Cardiac muscle cell (in vitro differentiated cells and primary cell): ENCODE measurements at regions not wholly inside any gene's neighbourhood (a gene's known extent, or its start where the extent isn't known, plus 50 kb on each side); places are given as distances from the start of the nearest gene placed in this dataset.
A peak's percentile ranks its signal among the peaks of the same experiment; 100 is the strongest.

Experiments
- DNase-seq, 2 donors: peaks; one replicate each; pipeline versions ENCODE4 v3.0.0 to v3.0.0-alpha.2; 2010 to 2017; ENCODE audit warnings: low read depth in 1 of 2, low spot score in 1 of 2
- H3K27ac ChIP-seq: fragments of 200-600 bp; sonication (generic); 2 replicates; pipeline ENCODE4 v1.5.1; 2016
- H3K27me3 ChIP-seq: fragments of 200-600 bp; sonication (generic); 2 replicates; pipeline ENCODE4 v1.6.0; 2016; ENCODE audit warnings: control low read depth
- H3K36me3 ChIP-seq: fragments of 200-600 bp; sonication (generic); 2 replicates; pipeline ENCODE4 v1.5.1; 2016; ENCODE audit warnings: control low read depth
- H3K4me1 ChIP-seq: fragments of 200-600 bp; sonication (generic); 2 replicates; pipeline ENCODE4 v1.8.1; 2017; ENCODE audit warnings: low read depth, mild to moderate bottlenecking, mixed run types
- H3K4me3 ChIP-seq: fragments of 200-600 bp; sonication (generic); 2 replicates; pipeline ENCODE4 v1.5.1; 2016; ENCODE audit warnings: mild to moderate bottlenecking
- H3K9me3 ChIP-seq: fragments of 200-600 bp; sonication (generic); 2 replicates; pipeline ENCODE4 v1.5.1; 2017; ENCODE audit warnings: low read depth, mild to moderate bottlenecking, control low read depth
- TF ChIP-seq, protein P1 (sequence below): IDR thresholded peaks from 2 replicates; pipeline ENCODE4 v1.5.1; 2012; ENCODE audit warnings: low read depth, mild to moderate bottlenecking, low read length

GRCh38 chr13:24041651-24042225 is 118.8 kb upstream of the SPATA13 start:
- Histone ChIP-seq H3K27ac (no peak overlapping the region), H3K4me3 (no peak overlapping the region), H3K27me3 (no peaks in the 10 kb centered on the region), H3K36me3 (no peaks in the 10 kb centered on the region), H3K9me3 (no peaks in the 10 kb centered on the region), H3K4me1 (no peaks in the 10 kb centered on the region)
- TF ChIP-seq, protein P1, sequence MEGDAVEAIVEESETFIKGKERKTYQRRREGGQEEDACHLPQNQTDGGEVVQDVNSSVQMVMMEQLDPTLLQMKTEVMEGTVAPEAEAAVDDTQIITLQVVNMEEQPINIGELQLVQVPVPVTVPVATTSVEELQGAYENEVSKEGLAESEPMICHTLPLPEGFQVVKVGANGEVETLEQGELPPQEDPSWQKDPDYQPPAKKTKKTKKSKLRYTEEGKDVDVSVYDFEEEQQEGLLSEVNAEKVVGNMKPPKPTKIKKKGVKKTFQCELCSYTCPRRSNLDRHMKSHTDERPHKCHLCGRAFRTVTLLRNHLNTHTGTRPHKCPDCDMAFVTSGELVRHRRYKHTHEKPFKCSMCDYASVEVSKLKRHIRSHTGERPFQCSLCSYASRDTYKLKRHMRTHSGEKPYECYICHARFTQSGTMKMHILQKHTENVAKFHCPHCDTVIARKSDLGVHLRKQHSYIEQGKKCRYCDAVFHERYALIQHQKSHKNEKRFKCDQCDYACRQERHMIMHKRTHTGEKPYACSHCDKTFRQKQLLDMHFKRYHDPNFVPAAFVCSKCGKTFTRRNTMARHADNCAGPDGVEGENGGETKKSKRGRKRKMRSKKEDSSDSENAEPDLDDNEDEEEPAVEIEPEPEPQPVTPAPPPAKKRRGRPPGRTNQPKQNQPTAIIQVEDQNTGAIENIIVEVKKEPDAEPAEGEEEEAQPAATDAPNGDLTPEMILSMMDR, result no peak
- DNase-seq, result no peak

GRCh38 chr13:24042710-24043440 is 117.6 kb upstream of the SPATA13 start:
- TF ChIP-seq, protein P1, result no peak
- H3K27ac ChIP-seq, result no peak overlapping the region
- no peaks in the 10 kb centered on the region for H3K36me3 ChIP-seq
- no peaks in the 10 kb centered on the region for H3K27me3 ChIP-seq
- H3K9me3 ChIP-seq, result no peaks in the 10 kb centered on the region
- DNase-seq, result no peak
- H3K4me3 ChIP-seq, result no peak overlapping the region
- no peaks in the 10 kb centered on the region for H3K4me1 ChIP-seq

DNA sequence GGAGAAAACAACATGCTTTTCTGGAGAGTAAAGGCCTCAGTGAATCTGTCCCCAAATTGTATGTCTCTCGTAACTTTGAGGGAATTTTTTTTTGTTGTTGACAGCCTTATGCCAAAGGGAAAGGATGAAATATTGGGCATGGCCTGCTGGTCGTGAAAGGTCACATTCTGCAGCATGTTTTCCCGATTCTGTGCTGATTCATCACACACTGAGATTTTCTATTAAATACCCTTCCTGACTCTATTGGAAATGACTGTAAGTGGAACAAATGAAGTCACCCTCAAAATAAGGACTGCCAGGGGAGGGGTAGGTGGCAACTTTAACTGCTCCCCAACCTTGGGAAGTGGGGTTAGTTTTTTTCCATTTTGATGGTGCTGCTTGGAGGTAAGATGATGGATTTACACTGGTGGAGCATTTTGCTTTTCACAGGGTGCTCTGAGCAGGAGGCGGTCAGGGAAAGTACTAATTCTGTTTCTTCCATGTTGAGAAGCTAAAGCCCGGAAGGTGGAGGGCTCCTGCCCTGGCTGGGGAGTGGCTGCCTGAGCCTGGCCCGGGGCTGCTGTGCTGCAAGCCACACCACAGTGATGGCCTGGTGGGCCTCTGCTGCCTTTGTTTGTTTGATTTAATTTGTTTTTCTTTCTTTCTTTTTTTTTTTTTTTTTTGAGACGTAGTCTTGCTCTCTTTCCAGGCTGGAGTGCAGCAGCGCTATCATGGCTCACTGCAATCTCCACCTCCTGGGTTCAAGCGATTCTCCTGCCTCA is 116.8 kb upstream of the SPATA13 start:
- H3K4me1 ChIP-seq, result no peaks in the 10 kb centered on the region

GRCh38 chr13:24045597-24045996 is 114.9 kb upstream of the SPATA13 start:
- no peak for DNase-seq
- Histone ChIP-seq H3K27ac (no peak overlapping the region), H3K27me3 (no peaks in the 10 kb centered on the region), H3K9me3 (no peaks in the 10 kb centered on the region), H3K36me3 (no peaks in the 10 kb centered on the region), H3K4me1 (no peaks in the 10 kb centered on the region), H3K4me3 (no peak overlapping the region)
- TF ChIP-seq, protein P1, result no peak

More for the DNA sequence above, 116.8 kb upstream of the SPATA13 start:
- H3K27ac ChIP-seq, result no peak overlapping the region
- no peaks in the 10 kb centered on the region for H3K9me3 ChIP-seq
- no peaks in the 10 kb centered on the region for H3K36me3 ChIP-seq
- TF ChIP-seq, protein P1, result no peak
- H3K4me3 ChIP-seq, result no peak overlapping the region
- DNase-seq, result no peak
- no peaks in the 10 kb centered on the region for H3K27me3 ChIP-seq

GRCh38 chr13:24050292-24050711 is 110.2 kb upstream of the SPATA13 start:
- no peaks in the 10 kb centered on the region for H3K4me1 ChIP-seq
- H3K36me3 ChIP-seq, result no peaks in the 10 kb centered on the region
- peak in 1 of 2 donors; percentile 71 for DNase-seq
- H3K27me3 ChIP-seq, result no peaks in the 10 kb centered on the region
- TF ChIP-seq, protein P1, result no peak
- H3K27ac ChIP-seq, result no peak overlapping the region
- H3K9me3 ChIP-seq, result no peaks in the 10 kb centered on the region
- no peak overlapping the region for H3K4me3 ChIP-seq
